ENCODE measurements at regions not wholly inside any gene's neighbourhood (a gene's known extent, or its start where the extent isn't known, plus 50 kb on each side); places are given as distances from the start of the nearest gene placed in this dataset.

GRCh38 chr3:180401226-180401625 is 200.7 kb upstream of the TTC14 start:
- DNase-seq (no peak), ATAC-seq (no peak)
- Histone ChIP-seq H3K27ac (no peak overlapping the region), H3K4me3 (no peak overlapping the region), H3K27me3 (no peaks in the 10 kb centered on the region), H3K4me1 (no peaks in the 10 kb centered on the region), H3K36me3 (no peaks in the 10 kb centered on the region), H3K9me3 (no peaks in the 10 kb centered on the region)
- no peak for TF ChIP-seq CTCF (IDR thresholded peaks at IDR 0.05)
- intact Hi-C loops (cut with DNase I) = no loop called here
- 61 to 87% methylated on average over 1 of the region's 1 CpG for WGBS, 2 donors

GRCh38 chr3:180402471-180403073 is 199.4 kb upstream of the TTC14 start:
- TF ChIP-seq CTCF (IDR thresholded peaks at IDR 0.05) = no peak
- ATAC-seq = no peak
- intact Hi-C loops (cut with DNase I) = no loop called here
- H3K4me1 ChIP-seq = no peaks in the 10 kb centered on the region
- no peak overlapping the region for H3K27ac ChIP-seq
- DNase-seq = no peak
- no peaks in the 10 kb centered on the region for H3K36me3 ChIP-seq
- WGBS, 2 donors = 65 to 66% methylated on average over 2 of the region's 2 CpGs
- no peak overlapping the region for H3K4me3 ChIP-seq
- H3K27me3 ChIP-seq = no peaks in the 10 kb centered on the region
- no peaks in the 10 kb centered on the region for H3K9me3 ChIP-seq

GRCh38 chr3:180403156-180403555 is 198.8 kb upstream of the TTC14 start:
- ATAC-seq (no peak), DNase-seq (no peak)
- Histone ChIP-seq H3K4me3 (no peak overlapping the region), H3K36me3 (no peaks in the 10 kb centered on the region), H3K4me1 (no peaks in the 10 kb centered on the region), H3K27me3 (no peaks in the 10 kb centered on the region), H3K9me3 (no peaks in the 10 kb centered on the region), H3K27ac (no peak overlapping the region)
- TF ChIP-seq CTCF (IDR thresholded peaks at IDR 0.05) = no peak
- intact Hi-C loops (cut with DNase I) = no loop called here

DNA sequence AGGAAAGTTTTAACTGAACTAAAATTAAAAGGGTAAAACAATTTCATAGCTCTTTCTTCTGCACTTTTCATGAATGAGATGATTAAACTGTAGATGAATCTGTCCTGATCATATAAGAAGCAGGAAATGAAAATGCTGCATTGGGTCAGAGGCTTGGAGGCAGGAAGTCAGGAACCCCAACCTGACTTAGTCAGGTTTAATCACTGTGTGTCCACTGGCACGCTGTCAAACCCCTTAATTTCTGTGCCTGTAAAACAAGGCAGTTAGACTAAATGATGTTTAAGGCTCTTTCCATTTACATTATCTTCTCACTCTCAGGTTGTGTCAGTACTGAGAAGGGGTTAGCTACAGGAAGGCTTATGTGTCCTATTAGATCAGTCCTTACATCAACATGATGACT is 193.3 kb upstream of the TTC14 start:
- no peak overlapping the region for H3K4me3 ChIP-seq
- 45 to 55% methylated on average over 1 of the region's 1 CpG for WGBS, 2 donors
- H3K4me1 ChIP-seq = no peaks in the 10 kb centered on the region
- no peaks in the 10 kb centered on the region for H3K27me3 ChIP-seq
- H3K27ac ChIP-seq = no peak overlapping the region
- H3K36me3 ChIP-seq = no peaks in the 10 kb centered on the region
- intact Hi-C loops (cut with DNase I) = no loop called here
- no peak for TF ChIP-seq CTCF (IDR thresholded peaks at IDR 0.05)
- DNase-seq (no peak), ATAC-seq (no peak)
- H3K9me3 ChIP-seq = no peaks in the 10 kb centered on the region

All from heart right ventricle (tissue), 16 donors.